Peyer's patch (tissue), 4 donors: ENCODE measurements at regions not wholly inside any gene's neighbourhood (a gene's known extent, or its start where the extent isn't known, plus 50 kb on each side); places are given as distances from the start of the nearest gene placed in this dataset.
A peak's percentile ranks its signal among the peaks of the same experiment; 100 is the strongest.

Source experiments
- DNase-seq, 3 donors: peaks; one replicate each; pipeline ENCODE4 v3.0.0-alpha.2; 2017 to 2019
- H3K27ac ChIP-seq, 4 donors: fragments of 200-600 bp; sonication (generic); one replicate each; pipeline ENCODE4 v1.5.1; 2016 to 2019
- H3K27me3 ChIP-seq, 2 donors: fragments of 200-600 bp; sonication (generic); one replicate each; pipeline ENCODE4 v1.5.1; 2019
- H3K36me3 ChIP-seq, 3 donors: fragments of 200-600 bp; sonication (generic); one replicate each; pipeline ENCODE4 v1.5.1; 2016 to 2019
- H3K4me1 ChIP-seq, 4 donors: fragments of 200-600 bp; sonication (generic); one replicate each; pipeline ENCODE4 v1.5.1; 2016 to 2019
- H3K4me3 ChIP-seq, 4 donors: fragments of 200-600 bp; sonication (generic); 1 replicate in 3 of 4; 2 replicates in 1 of 4; pipeline ENCODE4 v1.5.1; 2016 to 2019; ENCODE audit warnings: mild to moderate bottlenecking in 1 of 4
- H3K9me3 ChIP-seq, 4 donors: fragments of 200-600 bp; sonication (generic); one replicate each; pipeline ENCODE4 v1.5.1; 2016 to 2019; ENCODE audit warnings: mild to moderate bottlenecking in 1 of 4
- CTCF ChIP-seq, 6 experiments: fragments of 450-650 bp in 4 of 6; fragments of 200-600 bp in 2 of 6; sonication (generic) in 1 of 6; IDR thresholded peaks; one replicate each; pipeline ENCODE4 v1.5.1; 2017 to 2019; ENCODE audit warnings: antibody characterized with exemption in 6 of 6, mild to moderate bottlenecking in 3 of 6, moderate library complexity in 1 of 6
- POLR2A ChIP-seq, 2 donors: fragments of 450-650 bp; IDR thresholded peaks; one replicate each; pipeline ENCODE4 v1.5.1; 2017; ENCODE audit warnings: antibody characterized with exemption in 2 of 2, mild to moderate bottlenecking in 2 of 2, moderate library complexity in 2 of 2

GRCh38 chr14:61885203-61885961 is 123.2 kb downstream of the SNAPC1 start:
- TF ChIP-seq POLR2A (IDR thresholded peaks at IDR 0.05) (no peak), CTCF (IDR thresholded peaks at IDR 0.05) (no peak)
- H3K9me3 ChIP-seq = no peaks in the 10 kb centered on the region
- no peaks in the 10 kb centered on the region for H3K27me3 ChIP-seq
- DNase-seq = no peak
- H3K36me3 ChIP-seq = no peaks in the 10 kb centered on the region
- H3K27ac ChIP-seq = no peak overlapping the region
- no peak overlapping the region for H3K4me3 ChIP-seq
- no peaks in the 10 kb centered on the region for H3K4me1 ChIP-seq

GRCh38 chr14:61887628-61888027 is 125.4 kb downstream of the SNAPC1 start:
- Histone ChIP-seq H3K27ac (peak overlapping the region in 1 of 4 donors; percentile 46), H3K4me1 (no peaks in the 10 kb centered on the region), H3K4me3 (no peak overlapping the region), H3K36me3 (no peaks in the 10 kb centered on the region), H3K9me3 (no peaks in the 10 kb centered on the region), H3K27me3 (no peaks in the 10 kb centered on the region)
- no peak for TF ChIP-seq POLR2A (IDR thresholded peaks at IDR 0.05)
- no peak for TF ChIP-seq CTCF (IDR thresholded peaks at IDR 0.05)
- no peak for DNase-seq

GRCh38 chr14:61889914-61890351 is 127.7 kb downstream of the SNAPC1 start:
- Histone ChIP-seq H3K4me1 (no peaks in the 10 kb centered on the region), H3K9me3 (no peaks in the 10 kb centered on the region), H3K27me3 (no peaks in the 10 kb centered on the region), H3K36me3 (no peaks in the 10 kb centered on the region), H3K4me3 (no peak overlapping the region), H3K27ac (peak overlapping the region in 3 of 4 donors; percentile 4 to 59 (median 46))
- peak in 1 of 3 donors; percentile 28 for DNase-seq
- TF ChIP-seq CTCF (IDR thresholded peaks at IDR 0.05) (peak in 1 of 6 experiments; percentile 11), POLR2A (IDR thresholded peaks at IDR 0.05) (no peak)

- TF ChIP-seq CTCF (IDR thresholded peaks at IDR 0.05) (no peak), POLR2A (IDR thresholded peaks at IDR 0.05) (no peak)
Observed at GRCh38 chr14:61891170-61891569, 128.9 kb downstream of the SNAPC1 start.

GRCh38 chr14:61891810-61892209 is 129.6 kb downstream of the SNAPC1 start:
- Histone ChIP-seq H3K4me3 (no peak overlapping the region), H3K27me3 (no peaks in the 10 kb centered on the region), H3K36me3 (no peaks in the 10 kb centered on the region), H3K27ac (no peak overlapping the region), H3K4me1 (no peaks in the 10 kb centered on the region), H3K9me3 (no peaks in the 10 kb centered on the region)
- TF ChIP-seq POLR2A (IDR thresholded peaks at IDR 0.05) (no peak), CTCF (IDR thresholded peaks at IDR 0.05) (no peak)
- no peak for DNase-seq

More at GRCh38 chr14:61891170-61891569, 128.9 kb downstream of the SNAPC1 start:
- Histone ChIP-seq H3K9me3 (no peaks in the 10 kb centered on the region), H3K27ac (no peak overlapping the region), H3K4me3 (no peak overlapping the region), H3K36me3 (no peaks in the 10 kb centered on the region), H3K27me3 (no peaks in the 10 kb centered on the region), H3K4me1 (no peaks in the 10 kb centered on the region)
- no peak for DNase-seq
